GM23338 (cell line): ENCODE measurements at regions not wholly inside any gene's neighbourhood (a gene's known extent, or its start where the extent isn't known, plus 50 kb on each side); places are given as distances from the start of the nearest gene placed in this dataset.

Source experiments
- CREB1 ChIP-seq: fragments of 250-450 bp; sonication (Bioruptor Pico); IDR thresholded peaks from 2 replicates; pipeline ENCODE4 v1.5.0; 2020; ENCODE audit warnings: low read depth, mild to moderate bottlenecking, moderate library complexity
- CTCF ChIP-seq, 2 experiments: fragments of 200-600 bp in 1 of 2; sonication (generic) in 1 of 2; conservative IDR thresholded peaks; 2 replicates each; pipeline versions ENCODE4 v1.5.1 to v1.6.1; 2016 to 2017; ENCODE audit warnings: antibody characterized with exemption in 2 of 2, low read depth in 2 of 2, mild to moderate bottlenecking in 2 of 2, moderate library complexity in 1 of 2
- ETS1 ChIP-seq: IDR thresholded peaks from 2 replicates; pipeline ENCODE4 v1.6.1; 2016; ENCODE audit warnings: antibody characterized with exemption
- EZH2 ChIP-seq: fragments of 200-600 bp; sonication (generic); IDR thresholded peaks from one replicate; pipeline ENCODE4 v1.8.0; 2017; ENCODE audit warnings: antibody characterized with exemption, mild to moderate bottlenecking, low read depth; ENCODE audit not compliant: unreplicated experiment
- EZH2phosphoT487 ChIP-seq: fragments of 200-600 bp; sonication (generic); IDR thresholded peaks from one replicate; pipeline ENCODE4 v1.8.1; 2018; ENCODE audit warnings: antibody characterized with exemption; ENCODE audit not compliant: unreplicated experiment
- JUNB ChIP-seq: IDR thresholded peaks from one replicate; pipeline ENCODE4 v1.6.1; 2016; ENCODE audit warnings: antibody characterized with exemption; ENCODE audit not compliant: unreplicated experiment
- NANOG ChIP-seq: IDR thresholded peaks from 2 replicates; pipeline ENCODE4 v1.6.1; 2016; ENCODE audit warnings: antibody characterized with exemption, borderline replicate concordance
- POLR2AphosphoS5 ChIP-seq: IDR thresholded peaks from 2 replicates; pipeline ENCODE4 v1.6.1; 2016; ENCODE audit warnings: antibody characterized with exemption, low read depth
- REST ChIP-seq: IDR thresholded peaks from one replicate; pipeline ENCODE4 v1.6.1; 2018; ENCODE audit warnings: antibody characterized with exemption; ENCODE audit not compliant: unreplicated experiment

- TF ChIP-seq CTCF (conservative IDR thresholded peaks at IDR 0.05; ENCODE audit: low read depth in 2 of 2): no peak
- TF ChIP-seq EZH2: no peak
- TF ChIP-seq POLR2AphosphoS5: no peak
- no peak for TF ChIP-seq REST
- TF ChIP-seq EZH2phosphoT487: no peak
- TF ChIP-seq JUNB: no peak
- no peak for TF ChIP-seq CREB1 (CRISPR knock-in tag)
- TF ChIP-seq ETS1: no peak
- no peak for TF ChIP-seq NANOG
These were observed 182.2 kb upstream of the TNC start for GRCh38 chr9:115300116-115300515.
